Gastrocnemius medialis (tissue), 4 donors: ENCODE measurements at regions not wholly inside any gene's neighbourhood (a gene's known extent, or its start where the extent isn't known, plus 50 kb on each side); places are given as distances from the start of the nearest gene placed in this dataset.

Experiments used
- CTCF ChIP-seq, 5 experiments: fragments of 450-650 bp in 3 of 5; fragments of 200-600 bp in 2 of 5; sonication (generic) in 2 of 5; IDR thresholded peaks in 4 of 5; conservative IDR thresholded peaks in 1 of 5; 1 replicate in 4 of 5; 2 replicates in 1 of 5; pipeline ENCODE4 v1.5.1; 2016 to 2019; ENCODE audit warnings: antibody characterized with exemption in 5 of 5, mild to moderate bottlenecking in 3 of 5, moderate library complexity in 3 of 5
- POLR2A ChIP-seq, 2 donors: fragments of 450-650 bp; IDR thresholded peaks; one replicate each; pipeline ENCODE4 v1.6.1; 2017; ENCODE audit warnings: antibody characterized with exemption in 2 of 2, mild to moderate bottlenecking in 2 of 2, moderate library complexity in 2 of 2

DNA sequence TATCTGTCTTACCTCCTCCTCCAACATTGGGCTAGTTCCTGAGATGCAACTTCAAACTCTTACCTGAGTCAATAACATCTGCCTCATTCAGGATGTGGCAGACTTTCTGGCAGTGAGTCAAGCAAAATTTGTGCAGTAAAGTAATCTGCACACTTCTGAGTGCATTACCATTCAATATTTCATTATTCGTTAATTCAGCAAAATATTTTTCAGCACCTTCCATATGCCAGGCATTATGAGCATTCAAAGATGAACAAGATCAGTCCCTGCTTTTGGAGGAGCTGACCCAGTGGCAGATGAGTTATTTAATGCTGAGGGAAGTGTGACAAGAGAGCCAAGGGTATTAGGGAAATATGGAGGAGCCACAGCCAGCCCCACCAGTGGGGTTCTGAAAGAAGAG is 339.7 kb downstream of the LNPK start:
- no peak for TF ChIP-seq CTCF (IDR thresholded peaks at IDR 0.05 in 4 of 5, conservative IDR thresholded peaks at IDR 0.05 in 1 of 5)
- TF ChIP-seq POLR2A (IDR thresholded peaks at IDR 0.05): no peak
